Right cardiac atrium (tissue), 5 donors: ENCODE measurements at regions not wholly inside any gene's neighbourhood (a gene's known extent, or its start where the extent isn't known, plus 50 kb on each side); places are given as distances from the start of the nearest gene placed in this dataset.

Experiments
- ATAC-seq, 2 donors: fragments of 200-7000 bp; cut with Tn5 transposase; one replicate each; pipeline versions ENCODE4 v1.8.0 to v1.9.1; 2020; ENCODE audit warnings: moderate library complexity in 2 of 2, mild to moderate bottlenecking in 1 of 2
- DNase-seq, 3 donors: peaks; one replicate each; pipeline ENCODE4 v3.0.0-alpha.2; 2020
- H3K27ac ChIP-seq: one replicate; pipeline ENCODE4 v1.5.1; 2013; ENCODE audit warnings: mild to moderate bottlenecking, low read length, control low read depth, moderate library complexity
- H3K27me3 ChIP-seq: one replicate; pipeline ENCODE4 v1.6.1; 2013; ENCODE audit not compliant: control insufficient read depth, insufficient read depth
- H3K4me1 ChIP-seq: one replicate; pipeline ENCODE4 v1.6.1; 2013; ENCODE audit warnings: low read length; ENCODE audit not compliant: control insufficient read depth, insufficient read depth
- H3K4me3 ChIP-seq: one replicate; pipeline ENCODE4 v1.5.1; 2013; ENCODE audit warnings: low read length, control low read depth
- H3K9me3 ChIP-seq: one replicate; pipeline ENCODE4 v1.6.1; 2013; ENCODE audit warnings: low read length; ENCODE audit not compliant: control insufficient read depth
- WGBS: extraction: QIAGEN DNeasy Blood & Tissue Kit; methylation state at CpG from one replicate; pipeline ENCODE4 v1.1.7; 2013; 5-methylcytosine and 5-hydroxymethylcytosine counted together
- intact Hi-C, 4 donors: fragments of 100-400 bp; cut with DNase I; formaldehyde crosslinking; loops; one replicate each; pipeline versions ENCODE4 v1.11.0 to v1.14.0; 2022 to 2023
- donor health status: healthy with polysubstance abuse.
- donor health status: DM: no; HTN: yes; CAD: no.
- donor health status: DM: no; HTN: no; CAD: no.
- donor health status: DM: no; HTN: yes; CAD: no; lungs with severe emphysema.
- donor health status: DM: yes; HTN: yes; CAD: no.

DNA sequence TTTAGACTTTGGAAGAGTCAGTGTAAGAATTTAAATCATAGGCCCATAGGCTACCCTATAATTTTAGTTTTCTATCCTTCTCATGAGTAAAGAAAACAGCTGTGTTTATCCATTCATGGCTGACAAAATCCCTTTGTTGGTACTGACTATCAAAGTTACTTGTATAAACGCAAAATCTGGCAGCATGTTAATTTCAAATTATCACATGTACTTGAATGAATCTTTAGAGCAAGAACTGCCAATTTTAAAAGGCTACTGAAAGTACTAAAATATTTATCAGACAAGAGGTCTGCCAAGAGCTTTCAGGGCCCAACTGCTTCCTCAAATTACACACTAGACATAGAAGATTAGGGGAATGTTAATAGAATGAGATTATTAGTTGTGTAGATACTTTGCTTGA is 66.6 kb downstream of the MYL12B start:
- ATAC-seq (no peak), DNase-seq (no peak)
- H3K27ac ChIP-seq, result no peak overlapping the region
- no peaks in the 10 kb centered on the region for H3K27me3 ChIP-seq
- H3K9me3 ChIP-seq, result no peaks in the 10 kb centered on the region
- WGBS, result 40% methylated on average over 1 of the region's 1 CpG
- no peaks in the 10 kb centered on the region for H3K4me1 ChIP-seq
- no peak overlapping the region for H3K4me3 ChIP-seq
- intact Hi-C loops, result no loop called here

DNA sequence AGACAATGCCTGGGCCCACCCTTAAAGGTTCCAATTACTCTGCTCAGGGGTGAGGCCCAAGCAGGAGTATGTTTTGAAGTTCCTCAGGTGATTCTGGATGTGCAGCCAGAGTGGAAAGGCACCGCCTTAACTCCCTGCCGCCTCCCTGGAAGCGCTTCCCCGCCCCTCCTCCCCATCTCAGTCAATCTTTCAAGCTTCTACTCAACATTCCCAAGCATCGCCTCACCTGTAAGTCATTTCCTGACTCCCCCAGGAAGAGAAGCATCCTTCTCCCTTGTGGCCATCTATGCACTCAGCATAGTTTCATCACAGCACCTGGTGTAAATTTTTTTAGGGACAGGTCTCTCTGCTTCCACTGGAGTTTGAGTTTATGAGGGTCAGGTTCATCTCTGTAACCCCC is 67.5 kb downstream of the MYL12B start:
- intact Hi-C loops, result no loop called here
- WGBS, result 85% methylated on average over 5 of the region's 5 CpGs
- H3K4me1 ChIP-seq, result no peaks in the 10 kb centered on the region
- DNase-seq (no peak), ATAC-seq (no peak)
- no peak overlapping the region for H3K4me3 ChIP-seq
- no peak overlapping the region for H3K27ac ChIP-seq
- no peaks in the 10 kb centered on the region for H3K27me3 ChIP-seq
- no peaks in the 10 kb centered on the region for H3K9me3 ChIP-seq

DNA sequence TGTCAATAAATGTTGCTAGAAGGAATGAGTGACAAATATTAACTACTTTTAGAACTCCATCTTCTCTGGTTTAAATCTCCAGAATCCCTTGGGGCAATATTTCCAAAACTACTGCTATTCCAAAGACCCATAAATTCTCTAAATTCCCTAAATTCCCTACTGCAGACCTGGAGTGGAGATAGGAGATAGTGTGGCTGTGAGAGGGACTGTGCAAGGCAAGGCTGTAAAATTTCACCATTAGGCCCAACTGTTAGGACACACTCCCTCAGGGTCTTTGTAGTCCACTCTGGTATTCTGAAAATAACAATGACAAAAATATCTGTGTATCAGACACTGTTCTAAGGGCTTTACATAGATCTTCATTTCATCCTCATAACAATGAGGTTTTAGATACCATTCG is 67.9 kb downstream of the MYL12B start:
- no peaks in the 10 kb centered on the region for H3K27me3 ChIP-seq
- intact Hi-C loops, result no loop called here
- no peaks in the 10 kb centered on the region for H3K4me1 ChIP-seq
- H3K9me3 ChIP-seq, result no peaks in the 10 kb centered on the region
- H3K4me3 ChIP-seq, result no peak overlapping the region
- H3K27ac ChIP-seq, result no peak overlapping the region
- 91% methylated on average over 1 of the region's 1 CpG for WGBS
- ATAC-seq, result no peak
- DNase-seq, result no peak

DNA sequence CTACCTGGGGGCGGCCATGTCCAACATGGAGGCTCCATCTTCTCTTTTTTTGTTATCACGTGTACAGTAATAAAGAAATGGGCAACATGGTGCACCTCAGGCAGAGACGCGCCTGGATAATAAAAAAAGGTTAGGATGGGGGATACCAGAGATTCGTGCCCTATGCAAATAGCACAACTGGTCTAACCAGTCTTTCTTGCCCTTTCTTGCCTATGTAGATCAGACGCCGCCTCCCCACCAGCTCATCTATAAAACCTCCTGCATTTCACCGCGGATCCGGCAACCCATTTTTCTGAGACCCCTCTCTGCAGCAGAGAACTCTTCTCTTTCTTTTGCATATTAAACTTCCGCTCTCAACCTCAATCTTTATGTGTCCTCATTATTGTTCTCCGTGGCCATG is 68.7 kb downstream of the MYL12B start:
- H3K4me3 ChIP-seq, result no peak overlapping the region
- intact Hi-C loops, result no loop called here
- no peak for ATAC-seq
- no peak overlapping the region for H3K27ac ChIP-seq
- H3K4me1 ChIP-seq, result no peaks in the 10 kb centered on the region
- 85% methylated on average over 12 of the region's 12 CpGs for WGBS
- DNase-seq, result no peak
- H3K9me3 ChIP-seq, result no peaks in the 10 kb centered on the region
- H3K27me3 ChIP-seq, result no peaks in the 10 kb centered on the region

DNA sequence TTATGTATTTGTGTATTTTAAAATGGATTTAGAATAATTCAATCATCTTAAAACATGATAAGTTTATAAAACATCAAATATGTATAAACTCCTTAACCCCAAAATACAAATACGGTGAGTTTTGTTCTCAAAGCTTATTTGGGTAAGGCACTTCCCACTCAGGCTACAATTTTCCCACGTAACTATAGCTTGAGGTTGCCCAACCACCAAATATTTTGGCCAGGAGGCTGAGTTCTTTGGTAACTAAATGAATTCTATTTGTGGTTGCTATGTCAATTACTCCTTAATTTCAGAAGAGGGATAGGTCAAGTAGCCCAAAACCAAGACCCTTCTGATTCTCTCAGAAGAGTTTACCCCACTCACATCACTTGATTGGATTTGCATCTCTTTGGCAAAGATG is 70.4 kb downstream of the MYL12B start:
- no peaks in the 10 kb centered on the region for H3K9me3 ChIP-seq
- ATAC-seq (no peak), DNase-seq (no peak)
- intact Hi-C loops, result no loop called here
- H3K27ac ChIP-seq, result no peak overlapping the region
- H3K4me1 ChIP-seq, result no peaks in the 10 kb centered on the region
- H3K4me3 ChIP-seq, result no peak overlapping the region
- 85% methylated on average over 2 of the region's 2 CpGs for WGBS
- no peaks in the 10 kb centered on the region for H3K27me3 ChIP-seq

DNA sequence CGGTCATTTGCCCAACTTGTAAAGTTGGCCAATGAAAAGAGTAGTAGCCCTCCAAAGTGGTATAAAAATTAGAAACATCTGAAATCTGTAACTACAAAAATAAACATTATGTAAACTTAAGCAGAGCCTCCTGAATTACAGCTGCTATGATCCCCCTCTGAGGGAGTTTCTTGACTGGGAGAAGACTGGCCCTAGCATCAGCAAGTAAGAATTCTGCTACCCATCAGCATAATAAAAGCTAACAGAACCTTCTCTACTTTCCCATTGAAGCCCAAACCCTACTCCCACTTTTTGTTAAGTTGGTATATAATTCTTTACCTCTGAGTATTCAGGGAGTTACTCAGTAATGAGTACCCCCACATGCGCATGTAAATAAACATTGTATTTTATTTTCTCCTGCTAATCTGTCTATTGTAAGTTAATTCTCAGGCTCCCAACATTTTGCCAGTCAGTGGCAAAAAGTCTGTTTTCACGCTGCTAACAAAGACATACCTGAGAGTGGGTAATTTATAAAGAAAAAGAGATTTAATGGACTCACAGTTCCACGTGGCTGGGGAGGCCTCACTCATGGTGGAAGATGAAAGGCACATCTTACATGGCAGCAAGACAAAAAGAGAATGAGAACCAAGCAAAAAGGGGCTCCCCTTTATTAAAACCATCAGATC is 71.3 kb downstream of the MYL12B start:
- Histone ChIP-seq H3K4me3 (no peak overlapping the region), H3K27ac (no peak overlapping the region), H3K9me3 (no peaks in the 10 kb centered on the region), H3K4me1 (no peaks in the 10 kb centered on the region), H3K27me3 (no peaks in the 10 kb centered on the region)
- intact Hi-C loops, result no loop called here
- DNase-seq, result no peak
- 82% methylated on average over 4 of the region's 4 CpGs for WGBS
- no peak for ATAC-seq

DNA sequence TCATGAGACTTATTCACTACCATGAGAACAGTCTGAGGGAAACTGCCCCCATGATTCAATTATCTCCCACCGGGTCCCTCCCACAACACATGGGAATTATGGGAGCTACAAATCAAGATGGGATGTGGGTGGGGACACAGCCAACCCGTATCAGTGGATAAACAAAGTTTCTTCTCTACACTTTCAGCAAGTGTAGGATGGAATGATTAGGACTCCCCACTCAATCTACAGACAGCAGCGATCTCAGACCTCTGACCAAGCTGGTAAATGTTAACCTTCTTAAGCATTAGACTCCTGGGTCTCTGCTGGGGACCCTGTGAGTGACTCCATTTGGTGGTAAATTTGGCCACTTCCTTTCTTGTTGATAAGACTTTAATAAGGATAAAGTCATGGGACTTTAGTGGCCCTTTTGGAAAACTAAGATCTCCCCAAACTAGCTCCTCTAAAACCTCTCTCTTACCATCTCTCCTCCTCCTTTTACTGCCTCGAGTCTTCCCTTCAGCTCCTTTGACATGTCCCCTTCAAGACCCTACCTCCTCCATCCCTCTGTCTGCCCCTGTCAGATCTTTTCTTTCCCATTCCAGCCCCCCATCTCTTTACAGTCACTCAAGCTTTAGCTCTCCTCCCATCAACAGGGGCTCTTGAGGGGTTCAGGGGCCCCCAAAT is 71.9 kb downstream of the MYL12B start:
- no peak overlapping the region for H3K4me3 ChIP-seq
- intact Hi-C loops, result no loop called here
- no peak overlapping the region for H3K27ac ChIP-seq
- DNase-seq (no peak), ATAC-seq (no peak)
- 73% methylated on average over 4 of the region's 4 CpGs for WGBS
- no peaks in the 10 kb centered on the region for H3K27me3 ChIP-seq
- H3K4me1 ChIP-seq, result no peaks in the 10 kb centered on the region
- H3K9me3 ChIP-seq, result no peaks in the 10 kb centered on the region

DNA sequence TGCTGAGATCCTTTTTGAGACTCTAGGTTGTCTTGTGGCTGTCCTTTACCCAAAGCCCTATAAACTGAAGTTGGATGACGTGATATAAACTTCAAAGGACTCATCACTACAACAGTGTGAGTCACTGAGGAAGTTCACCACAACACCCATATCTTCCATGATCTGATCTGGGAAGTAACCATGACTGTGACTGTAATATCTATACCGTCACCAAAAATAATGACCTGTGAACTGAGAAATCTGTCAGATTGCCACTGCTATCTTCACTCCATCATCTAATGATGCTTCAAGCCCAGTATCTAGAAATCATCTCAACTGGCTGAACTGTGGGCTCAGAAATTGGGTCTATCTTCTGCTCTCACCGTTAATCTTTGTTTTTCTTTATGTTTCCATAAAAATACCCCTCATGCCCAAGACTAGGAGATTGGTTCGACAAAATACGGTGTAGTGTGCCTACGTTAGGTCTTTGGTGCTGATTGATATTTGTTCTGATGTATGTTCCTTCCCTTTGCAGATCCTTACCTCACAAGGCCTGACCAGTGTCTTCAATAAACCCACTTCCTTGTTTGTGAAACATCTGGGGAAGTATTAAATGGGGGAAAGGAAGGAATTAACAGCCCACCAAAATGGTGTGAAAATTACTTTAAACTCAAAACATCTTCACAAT is 78.2 kb downstream of the MYL12B start:
- DNase-seq (no peak), ATAC-seq (no peak)
- Histone ChIP-seq H3K27me3 (no peaks in the 10 kb centered on the region), H3K4me3 (no peak overlapping the region), H3K27ac (no peak overlapping the region), H3K9me3 (no peaks in the 10 kb centered on the region), H3K4me1 (no peaks in the 10 kb centered on the region)
- WGBS, result 84% methylated on average over 6 of the region's 6 CpGs
- intact Hi-C loops, result no loop called here

DNA sequence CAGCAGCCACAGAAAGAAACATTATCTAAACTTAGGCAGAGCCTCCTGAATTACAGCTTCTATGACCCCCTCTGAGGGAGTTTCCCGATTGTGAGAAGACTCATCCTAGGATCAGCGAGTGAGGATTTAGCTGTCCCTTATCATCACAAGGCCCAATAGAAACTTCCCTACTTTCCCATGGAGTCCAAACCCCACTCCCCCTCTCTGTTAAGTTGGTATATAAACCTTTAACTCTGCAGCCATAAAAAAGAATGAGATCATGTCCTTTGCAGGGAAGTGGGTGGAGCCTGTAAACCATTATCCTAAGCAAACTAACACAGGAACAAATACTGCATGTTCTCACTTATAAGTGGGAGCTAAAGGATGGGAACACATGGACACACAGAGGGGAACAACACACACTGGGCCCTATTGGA is 78.8 kb downstream of the MYL12B start:
- H3K27ac ChIP-seq, result no peak overlapping the region
- no peak for ATAC-seq
- H3K9me3 ChIP-seq, result no peaks in the 10 kb centered on the region
- intact Hi-C loops, result no loop called here
- H3K27me3 ChIP-seq, result no peaks in the 10 kb centered on the region
- H3K4me1 ChIP-seq, result no peaks in the 10 kb centered on the region
- 69% methylated on average over 2 of the region's 2 CpGs for WGBS
- H3K4me3 ChIP-seq, result no peak overlapping the region
- DNase-seq, result no peak

DNA sequence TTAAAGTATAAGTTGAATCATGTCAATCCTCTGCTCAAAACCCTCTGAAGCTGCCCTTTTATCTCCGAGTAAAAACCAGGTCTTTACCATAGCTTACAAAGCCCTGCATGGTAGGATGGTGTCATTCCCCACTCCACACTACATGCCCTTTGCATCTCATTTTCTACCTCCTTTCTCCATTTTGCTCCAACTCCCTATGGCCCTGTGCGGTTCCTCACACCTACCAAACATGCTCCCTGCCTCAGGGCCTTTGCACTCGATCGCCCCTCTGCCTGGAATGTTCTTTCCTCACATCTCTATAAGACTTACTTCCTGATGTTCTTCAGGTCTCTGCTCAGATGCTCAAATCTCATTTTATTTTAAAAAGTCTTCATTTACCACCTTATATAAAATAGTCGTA is 80.7 kb downstream of the MYL12B start:
- Histone ChIP-seq H3K27ac (no peak overlapping the region), H3K27me3 (no peaks in the 10 kb centered on the region), H3K9me3 (no peaks in the 10 kb centered on the region), H3K4me1 (no peaks in the 10 kb centered on the region), H3K4me3 (no peak overlapping the region)
- intact Hi-C loops, result no loop called here
- 94% methylated on average over 5 of the region's 5 CpGs for WGBS
- no peak for DNase-seq
- no peak for ATAC-seq

DNA sequence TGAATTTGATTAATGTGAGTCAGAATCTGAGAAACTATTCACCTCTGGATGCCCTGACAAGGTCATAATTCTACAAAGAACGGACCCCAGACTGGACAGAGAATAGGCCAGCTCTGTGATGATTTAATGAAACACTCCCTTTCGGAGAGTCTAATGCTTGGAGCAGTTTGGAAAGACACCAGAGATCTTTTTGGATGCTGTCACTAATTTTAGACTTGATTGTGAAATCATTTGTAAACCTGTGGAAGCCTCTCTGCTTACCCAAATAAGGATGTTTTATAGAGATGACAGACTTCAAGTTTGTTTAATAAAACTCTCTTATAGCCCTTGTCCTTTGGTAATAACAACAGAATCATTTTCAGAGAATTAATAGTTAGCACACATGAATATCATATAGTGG is 83.5 kb downstream of the MYL12B start:
- no peak overlapping the region for H3K27ac ChIP-seq
- no peak overlapping the region for H3K4me3 ChIP-seq
- no peaks in the 10 kb centered on the region for H3K9me3 ChIP-seq
- H3K27me3 ChIP-seq, result no peaks in the 10 kb centered on the region
- H3K4me1 ChIP-seq, result no peaks in the 10 kb centered on the region
- DNase-seq (no peak), ATAC-seq (no peak)
- 62% methylated on average over 2 of the region's 2 CpGs for WGBS
- intact Hi-C loops, result no loop called here
